HG02943 (cell line): ENCODE measurements at regions not wholly inside any gene's neighbourhood (a gene's known extent, or its start where the extent isn't known, plus 50 kb on each side); places are given as distances from the start of the nearest gene placed in this dataset.

Source experiments
- ATAC-seq: cut with Tn5 transposase; IDR thresholded peaks from one replicate; pipeline ENCODE4 v1.9.1; 2021; ENCODE audit warnings: mild to moderate bottlenecking, low read depth, moderate library complexity; ENCODE audit not compliant: unreplicated experiment

DNA sequence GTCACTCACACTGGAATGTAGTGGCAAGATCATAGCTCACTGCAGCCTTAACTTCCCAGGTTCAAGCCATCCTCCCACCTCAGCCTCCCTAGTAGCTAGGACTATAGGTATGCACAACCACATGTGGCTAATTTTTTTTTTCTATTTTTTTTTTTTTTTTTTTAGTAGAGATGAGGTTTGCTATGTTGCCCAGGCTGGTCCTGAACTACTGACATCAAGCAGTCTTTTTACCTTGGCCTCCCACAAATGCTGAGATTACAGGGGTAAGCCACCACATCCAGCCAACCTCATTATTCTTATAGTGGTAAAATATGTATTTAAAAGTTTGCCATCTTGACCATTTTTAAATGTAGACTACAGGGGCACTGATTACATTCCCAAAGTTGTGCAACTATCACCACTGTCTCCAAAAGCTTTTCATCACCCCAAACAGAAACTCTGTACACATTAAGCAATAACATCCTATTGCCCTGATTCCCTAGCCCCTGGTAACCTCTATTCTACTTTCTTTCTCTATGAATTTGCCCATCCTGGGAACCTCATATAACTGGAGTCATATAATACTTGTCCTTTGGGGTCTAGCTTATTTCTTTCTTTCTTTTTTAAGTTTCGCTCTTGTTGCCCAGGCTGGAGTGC lies 268.0 kb upstream of the JARID2 start:
- ATAC-seq, result no peak

DNA sequence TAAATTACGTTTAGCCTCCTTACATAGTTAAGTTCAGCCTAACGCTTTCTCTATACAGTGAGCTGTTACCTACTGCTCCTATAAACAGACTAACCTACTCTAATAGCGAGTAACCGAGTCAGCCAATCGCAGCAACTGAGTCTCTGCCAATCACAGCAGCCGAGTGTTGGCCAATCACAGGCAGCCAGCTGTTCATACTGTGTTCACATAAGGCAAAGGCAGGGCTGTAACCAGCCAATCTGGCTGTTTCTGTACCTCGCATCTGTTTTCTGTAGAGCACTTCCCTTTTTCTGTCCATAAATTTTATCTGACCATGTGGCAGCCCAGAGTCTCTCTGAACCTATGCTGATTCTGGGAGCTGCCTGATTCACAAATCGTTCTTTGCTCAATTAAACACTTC lies 263.9 kb upstream of the JARID2 start:
- ATAC-seq, result no peak

DNA sequence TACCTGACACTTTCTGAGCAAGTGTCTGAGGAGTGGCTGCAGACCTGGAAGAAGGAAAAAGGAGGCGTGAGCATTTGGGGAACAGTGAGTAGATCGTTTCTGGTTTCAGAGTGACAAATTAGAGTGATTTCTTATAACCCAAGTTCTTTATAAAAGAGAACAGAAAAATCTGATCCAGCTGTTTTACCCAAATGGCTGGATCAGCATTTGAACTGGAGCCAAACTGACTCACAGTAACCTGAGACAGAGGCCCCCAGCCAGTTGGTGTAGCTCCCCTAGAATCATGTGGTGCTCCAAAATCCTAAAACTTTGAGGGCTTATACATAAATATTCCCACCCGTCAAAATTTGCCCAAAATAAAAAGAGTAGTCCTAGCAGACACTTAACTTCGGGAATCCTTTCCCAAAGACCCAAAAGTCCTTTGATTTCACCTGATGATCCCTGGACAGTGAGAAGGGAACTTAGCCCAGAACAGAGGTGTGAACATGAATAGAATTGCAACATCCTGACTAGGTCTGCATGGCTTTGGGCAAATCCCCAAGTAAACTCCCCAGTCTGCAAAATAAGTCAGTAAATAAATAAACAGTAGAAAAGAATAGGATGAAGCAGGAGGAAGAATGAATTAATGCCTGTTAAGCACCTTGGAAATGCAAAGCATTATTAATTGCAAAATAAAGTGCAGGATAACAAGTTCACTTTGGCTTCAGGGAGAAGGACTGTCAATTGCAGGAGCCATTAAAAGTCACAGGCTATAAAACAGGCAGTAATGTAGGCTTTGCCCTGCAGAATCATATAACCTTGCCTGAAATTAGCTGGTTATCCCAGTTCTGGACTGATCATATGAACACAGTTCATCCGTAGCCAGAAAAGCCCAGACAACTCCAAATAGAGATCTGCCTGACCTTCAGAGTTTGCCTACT lies 262.0 kb upstream of the JARID2 start:
- ATAC-seq, result no peak

DNA sequence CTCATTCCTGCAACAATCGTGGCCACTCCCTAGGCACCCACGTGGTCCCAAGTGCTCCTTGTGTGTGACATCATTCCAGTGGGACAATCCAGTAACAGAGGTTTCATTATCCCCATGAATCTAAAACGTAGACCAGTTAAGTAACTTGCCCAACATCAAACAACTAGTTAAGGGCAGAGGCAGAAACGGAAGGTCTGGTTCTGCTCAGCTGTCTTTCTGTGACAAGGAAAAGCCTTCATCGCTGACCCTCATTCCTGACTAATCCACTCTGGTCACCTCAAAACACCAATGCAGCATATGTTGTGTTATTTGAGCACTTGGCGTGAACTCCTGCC lies 261.4 kb upstream of the JARID2 start:
- no peak for ATAC-seq

DNA sequence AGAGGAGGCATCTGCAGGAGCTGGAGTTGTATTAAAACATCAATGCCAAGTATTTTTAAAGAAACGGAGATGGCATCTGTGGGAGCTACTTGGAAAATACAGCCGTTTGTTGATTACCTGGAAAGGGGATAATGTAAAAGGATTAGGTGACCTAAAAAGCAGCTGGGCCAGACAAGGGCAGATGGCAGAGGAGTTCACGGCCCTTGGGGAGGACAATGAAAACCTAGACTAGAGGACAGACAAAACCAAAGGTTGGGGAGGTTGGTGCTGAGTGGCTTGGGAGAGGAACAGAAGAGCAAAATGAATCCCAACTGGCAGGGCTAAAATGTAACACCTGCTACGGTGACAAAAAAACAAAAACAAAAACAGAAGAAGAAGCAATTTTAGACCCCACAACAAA lies 260.5 kb upstream of the JARID2 start:
- no peak for ATAC-seq

DNA sequence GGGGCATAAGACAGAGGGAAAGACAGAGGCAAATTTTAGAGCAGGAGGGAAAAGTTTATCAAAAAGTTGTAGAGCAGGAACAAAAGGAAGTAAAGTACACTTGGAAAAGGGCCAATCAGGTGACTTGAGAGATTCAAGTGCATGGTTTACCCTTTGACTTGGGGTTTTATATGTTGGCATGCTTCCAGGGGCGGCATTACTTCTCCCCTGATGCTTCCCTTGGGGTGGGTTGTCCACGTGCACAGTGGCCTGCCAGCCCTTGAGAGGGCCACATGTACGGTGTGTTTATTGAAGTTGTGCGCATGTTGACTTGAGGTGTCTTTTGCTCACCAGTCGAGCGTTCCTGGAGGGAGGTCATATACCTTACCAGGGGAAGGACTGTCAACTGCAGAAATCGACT lies 259.5 kb upstream of the JARID2 start:
- ATAC-seq, result no peak

DNA sequence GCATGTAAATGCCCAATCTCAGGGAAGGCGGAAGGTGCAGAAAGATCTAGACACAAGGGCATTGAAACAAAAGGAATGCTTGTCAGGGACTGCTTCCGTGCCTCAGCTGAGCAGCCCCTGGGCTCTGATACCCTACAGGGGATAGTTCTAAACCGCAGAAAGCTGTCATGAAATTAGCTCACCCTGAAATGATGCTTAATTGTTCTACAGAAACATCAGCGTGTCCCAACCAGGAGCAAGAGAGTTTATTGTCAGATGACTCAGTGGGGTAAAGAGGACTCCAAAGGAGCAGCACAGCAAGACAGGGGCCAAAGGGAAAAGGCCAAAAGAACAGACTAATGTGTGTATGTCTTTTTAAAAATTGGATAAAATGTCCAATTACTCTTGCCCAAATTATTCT lies 258.4 kb upstream of the JARID2 start:
- ATAC-seq, result no peak

DNA sequence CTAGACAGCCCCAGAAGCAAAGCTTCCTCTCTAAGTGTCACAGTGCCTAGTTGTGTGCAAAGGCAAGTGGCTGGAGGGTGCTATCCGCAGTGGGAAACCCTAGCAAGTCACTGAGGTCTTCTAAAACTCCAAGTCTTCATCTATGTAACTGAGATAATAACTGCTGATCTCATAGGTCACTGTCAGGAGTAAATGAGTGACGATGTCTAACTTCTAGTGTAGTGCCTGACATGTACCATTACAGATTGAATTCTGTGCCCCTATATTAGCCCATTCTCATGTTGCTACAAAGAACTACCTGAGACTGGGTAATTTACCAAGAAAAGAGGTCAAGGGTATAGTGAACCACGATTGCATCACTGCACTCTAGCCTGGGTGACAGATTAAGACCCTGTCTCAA lies 253.5 kb upstream of the JARID2 start:
- ATAC-seq, result no peak

DNA sequence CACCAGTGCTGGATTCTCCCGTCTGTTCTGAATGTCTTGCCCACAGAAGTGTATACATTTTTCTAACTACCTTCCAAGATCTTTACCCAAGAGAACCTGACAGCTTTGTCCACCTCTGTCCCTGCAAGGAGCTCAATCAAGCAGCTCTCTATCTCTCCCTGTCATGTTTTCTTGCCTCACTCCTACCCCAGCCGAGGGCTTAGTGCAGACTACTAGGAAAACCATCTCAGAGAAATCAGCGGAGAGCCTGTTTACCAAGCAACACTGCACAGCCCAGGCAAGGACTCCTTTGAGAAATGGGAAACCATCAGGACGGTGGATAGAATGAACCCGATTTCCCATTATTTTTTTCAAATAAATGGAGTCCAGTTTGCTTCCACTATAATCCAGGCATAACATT lies 250.7 kb upstream of the JARID2 start:
- ATAC-seq, result no peak

DNA sequence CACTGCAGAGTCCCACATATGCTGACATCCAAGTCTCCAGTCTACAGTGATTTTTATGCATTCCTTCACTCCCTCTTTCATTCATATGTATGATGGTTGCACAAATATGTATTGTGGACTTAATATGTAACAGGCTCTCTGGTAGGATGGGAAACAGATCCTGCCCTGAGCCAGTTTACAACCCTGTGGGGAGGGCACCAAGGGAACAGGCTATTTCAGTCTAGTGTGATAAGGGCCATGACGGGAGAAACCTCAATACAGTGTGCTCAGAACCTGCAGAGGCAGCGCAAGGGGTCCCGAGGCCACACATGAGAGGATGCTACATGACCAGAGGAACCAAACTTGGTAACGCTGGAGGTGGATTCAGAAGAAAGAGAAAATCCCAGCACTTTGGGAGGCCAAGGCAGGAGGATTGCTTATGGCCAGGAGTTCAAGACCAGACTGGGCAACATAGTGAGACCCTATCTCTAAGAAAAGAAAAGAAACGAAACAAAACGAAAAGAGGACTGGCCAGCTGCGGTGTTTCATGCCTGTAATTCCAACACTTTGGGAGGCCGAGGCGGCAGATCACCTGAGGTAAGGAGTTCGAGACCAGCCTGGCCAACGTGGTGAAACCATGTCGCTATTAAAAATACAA lies 249.8 kb upstream of the JARID2 start:
- no peak for ATAC-seq

DNA sequence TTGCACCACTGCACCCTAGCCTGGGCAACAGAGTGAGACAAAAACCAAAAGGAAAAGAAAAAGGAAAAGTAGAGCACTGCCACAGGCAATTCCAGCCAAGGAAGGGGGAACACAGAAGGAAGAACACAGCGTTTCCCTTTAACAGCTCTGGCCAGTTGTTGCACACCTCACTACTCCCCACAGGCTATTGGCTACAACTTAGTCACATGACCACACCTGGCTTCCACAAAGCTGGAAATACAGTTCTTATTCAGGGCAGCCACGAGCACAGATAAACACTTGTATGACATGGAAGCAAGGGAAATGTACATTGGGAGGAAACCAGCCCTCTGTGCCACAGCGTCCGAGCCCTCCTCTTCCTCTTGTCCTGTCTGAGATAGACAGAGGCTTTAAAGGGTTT lies 249.0 kb upstream of the JARID2 start:
- no peak for ATAC-seq

DNA sequence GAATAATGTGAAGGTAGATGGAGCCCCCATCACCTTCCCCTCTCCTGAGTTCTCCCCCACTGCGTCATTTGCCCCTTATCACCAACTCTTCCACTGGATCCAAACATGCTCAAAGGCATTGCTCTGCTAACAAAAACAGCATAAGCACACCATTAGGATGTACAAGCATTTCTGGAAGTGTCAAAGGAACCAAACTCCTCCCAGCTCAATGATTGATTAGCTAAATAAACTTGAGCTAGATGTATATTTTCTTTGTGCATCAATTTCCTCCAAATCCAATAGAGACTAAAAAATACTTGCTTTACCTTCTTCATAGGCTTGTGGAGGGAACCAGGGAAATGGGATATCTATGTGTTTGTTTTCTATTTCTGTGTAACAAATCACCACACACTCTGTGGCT lies 248.4 kb upstream of the JARID2 start:
- no peak for ATAC-seq

DNA sequence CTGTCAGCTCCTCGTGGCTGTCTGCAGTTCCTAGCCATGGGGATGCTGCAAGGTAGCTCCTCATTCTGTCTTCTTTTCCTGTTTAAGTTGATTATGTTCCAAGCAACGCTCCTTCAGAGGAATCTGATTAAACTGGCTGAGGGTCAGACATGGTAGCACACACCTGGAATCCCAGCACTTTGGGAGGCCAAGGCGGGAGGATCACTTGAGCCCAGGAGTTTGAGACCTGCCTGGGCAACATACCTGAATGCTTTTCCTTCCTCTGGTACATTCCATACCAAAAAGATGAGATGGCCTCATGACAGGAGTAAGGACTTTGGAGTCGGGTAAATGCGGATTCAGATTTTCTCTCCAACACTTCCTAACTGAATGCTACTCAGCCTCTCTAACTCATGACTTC lies 246.8 kb upstream of the JARID2 start:
- ATAC-seq, result no peak

DNA sequence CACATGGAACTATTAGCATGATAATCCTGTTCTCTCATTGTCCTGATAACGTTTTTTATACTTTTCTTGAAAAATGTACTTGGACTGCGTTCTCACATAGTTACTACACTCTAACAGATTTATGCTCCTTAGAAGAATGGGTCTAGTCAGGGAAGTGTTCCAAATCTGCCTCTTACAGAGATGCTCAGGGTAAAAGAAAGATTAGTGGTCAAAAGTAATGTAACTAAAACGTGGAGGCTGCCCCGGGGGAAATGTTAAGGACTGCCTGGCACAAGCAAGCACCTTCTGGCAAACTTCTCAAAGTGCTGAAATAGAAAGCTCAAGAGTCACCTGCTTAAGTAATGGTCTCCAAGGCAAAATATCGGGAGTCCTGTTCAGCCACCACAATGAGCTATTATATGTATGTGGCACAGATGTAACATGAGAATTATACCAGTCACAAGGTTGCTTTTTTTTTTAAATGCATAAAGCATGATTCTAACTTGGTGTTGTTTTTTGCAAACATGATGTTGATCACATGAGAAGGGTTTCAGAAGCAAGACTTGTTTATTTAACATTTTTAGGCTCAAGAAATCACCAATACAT lies 244.5 kb upstream of the JARID2 start:
- ATAC-seq, result no peak

DNA sequence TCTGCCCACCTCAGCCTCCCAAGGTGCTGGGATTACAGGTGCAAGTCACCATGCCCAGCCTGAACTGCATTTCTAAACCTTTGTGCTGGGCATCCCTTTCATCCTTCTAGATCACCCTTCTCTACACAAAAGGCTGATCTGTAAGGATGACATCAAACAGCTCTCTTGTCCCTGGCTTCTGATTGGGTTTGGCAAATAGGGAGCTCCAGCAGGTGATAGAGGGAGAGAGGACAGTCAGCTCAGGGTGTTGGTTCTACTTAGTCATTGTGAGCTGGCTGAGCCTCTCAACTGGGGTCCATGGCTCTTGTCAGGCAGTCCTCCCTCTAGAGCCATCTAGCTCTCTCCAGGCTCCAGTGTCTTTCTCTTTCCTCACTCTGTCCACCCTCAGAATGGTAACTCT lies 237.6 kb upstream of the JARID2 start:
- ATAC-seq, result no peak

DNA sequence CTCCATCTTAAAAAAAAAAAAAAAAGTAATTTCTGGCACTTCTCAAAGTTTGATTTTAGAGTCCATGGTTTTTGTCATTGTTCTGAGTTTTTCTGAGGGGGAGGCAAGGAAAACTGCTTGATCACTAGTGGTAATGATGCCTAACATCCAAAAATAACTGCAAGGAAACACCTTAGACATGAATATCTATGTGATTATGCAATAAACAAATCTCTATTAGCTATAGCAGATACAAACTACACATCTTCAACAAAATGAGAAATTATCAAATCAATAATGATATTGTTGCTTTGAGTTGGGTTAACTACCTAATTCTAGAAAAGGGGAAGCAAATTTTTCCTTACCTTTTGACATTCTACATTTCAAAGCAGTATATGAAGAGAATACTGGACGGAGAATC lies 230.9 kb upstream of the JARID2 start:
- no peak for ATAC-seq

DNA sequence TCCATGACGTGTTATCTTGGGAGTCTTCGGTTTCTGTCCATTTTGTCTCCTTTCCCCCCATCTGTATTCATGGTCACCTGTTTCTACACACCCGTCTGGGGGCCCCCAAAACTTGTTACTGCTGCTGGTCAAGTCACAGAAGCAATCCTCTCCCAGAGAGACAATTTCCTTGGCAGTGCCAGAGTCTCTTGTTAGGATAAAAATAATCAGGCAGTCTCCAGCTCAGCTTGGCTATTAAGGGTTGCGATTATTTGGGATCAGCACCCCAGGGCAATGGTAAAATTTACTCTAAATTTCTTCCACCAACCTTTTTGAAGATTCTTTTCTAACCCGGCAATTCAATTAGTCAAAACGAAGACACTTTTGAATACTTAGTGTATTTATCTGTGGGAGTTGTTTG lies 229.1 kb upstream of the JARID2 start:
- ATAC-seq, result no peak

DNA sequence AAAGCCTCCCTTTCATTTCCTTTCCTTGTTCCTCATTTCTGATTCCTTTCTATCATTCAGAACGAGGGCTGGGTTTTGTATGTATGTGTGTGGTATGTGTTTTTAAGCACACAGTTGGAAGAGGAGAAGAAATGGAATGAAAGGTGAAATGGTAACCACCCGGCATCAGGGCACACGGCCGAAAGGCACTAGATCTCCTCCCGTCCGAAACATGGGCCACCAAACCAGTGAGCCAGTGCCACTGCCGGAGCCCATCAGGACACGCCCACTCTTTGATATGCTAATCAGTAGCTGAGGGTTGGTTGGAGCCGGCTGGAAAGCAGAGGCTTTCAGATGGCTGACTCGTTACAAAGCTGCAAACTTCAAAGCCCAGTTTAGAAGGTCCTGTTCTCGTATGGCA lies 228.6 kb upstream of the JARID2 start:
- ATAC-seq, result no peak

DNA sequence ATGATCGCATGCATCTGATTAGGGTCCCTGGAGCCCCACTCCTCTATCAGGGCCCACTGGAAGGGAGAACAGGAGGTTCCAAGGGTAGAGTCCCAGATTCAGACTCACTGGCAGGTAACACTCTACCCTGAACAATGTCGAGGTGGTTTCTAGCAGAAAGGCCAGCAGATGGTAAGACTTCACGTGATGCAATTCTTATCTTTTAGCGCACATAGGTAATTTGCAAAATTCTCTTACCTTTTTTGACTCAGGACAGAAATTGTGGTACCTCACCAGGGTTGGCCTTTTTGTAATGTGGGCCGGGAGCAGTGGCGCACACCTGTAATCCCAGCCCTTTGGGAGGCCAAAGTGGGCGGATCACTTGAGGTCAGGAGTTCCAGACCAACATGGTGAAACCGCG lies 228.1 kb upstream of the JARID2 start:
- no peak for ATAC-seq

DNA sequence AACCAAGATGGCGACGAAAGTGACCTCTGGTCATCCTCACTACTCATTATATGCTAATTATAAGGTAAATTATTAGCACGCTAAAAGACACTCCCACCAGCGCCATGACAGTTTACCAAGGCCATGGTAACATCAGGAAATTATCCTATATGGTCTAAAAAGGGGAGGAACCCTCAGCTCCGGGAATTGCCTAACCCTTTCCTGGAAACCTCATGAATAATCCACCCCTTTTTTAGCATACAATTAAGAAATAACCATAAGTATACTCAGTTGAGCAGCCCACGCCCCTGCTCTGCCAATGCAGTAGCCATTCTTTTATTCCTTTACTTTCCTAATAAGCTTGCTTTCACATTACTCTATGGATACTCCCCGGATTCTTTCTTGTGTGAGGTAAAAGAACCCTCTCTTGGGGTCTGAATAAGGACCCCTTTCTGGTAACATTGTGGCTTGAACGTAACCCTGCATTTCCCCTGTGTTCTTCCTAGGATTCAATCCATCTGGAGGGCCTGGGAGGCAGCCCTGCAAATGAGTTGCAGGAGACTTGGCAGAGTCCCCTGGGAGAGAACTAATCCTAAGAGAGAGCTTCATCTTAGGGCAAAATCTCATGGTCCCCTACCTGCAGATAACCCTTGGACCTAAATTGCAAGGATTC lies 225.6 kb upstream of the JARID2 start:
- no peak for ATAC-seq

DNA sequence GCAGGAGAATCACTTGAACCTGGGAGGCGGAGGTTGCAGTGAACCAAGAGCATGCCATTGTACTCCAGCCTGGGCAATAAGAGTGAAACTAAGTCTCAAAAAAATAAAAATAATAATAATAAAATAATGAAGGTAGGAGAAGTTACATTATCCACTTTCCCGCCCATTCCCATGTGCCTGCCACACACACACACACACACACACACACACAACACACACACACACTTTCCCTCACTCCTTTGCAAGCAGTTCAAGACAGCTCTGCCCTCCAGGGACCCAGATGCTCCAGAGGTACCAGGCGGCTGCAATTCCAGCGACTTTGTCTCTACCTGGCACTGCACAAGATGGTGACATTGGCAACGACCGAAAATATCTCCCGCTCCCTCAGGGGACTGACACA lies 224.8 kb upstream of the JARID2 start:
- ATAC-seq, result no peak
